ENCODE measurements at regions not wholly inside any gene's neighbourhood (a gene's known extent, or its start where the extent isn't known, plus 50 kb on each side); places are given as distances from the start of the nearest gene placed in this dataset.

DNA sequence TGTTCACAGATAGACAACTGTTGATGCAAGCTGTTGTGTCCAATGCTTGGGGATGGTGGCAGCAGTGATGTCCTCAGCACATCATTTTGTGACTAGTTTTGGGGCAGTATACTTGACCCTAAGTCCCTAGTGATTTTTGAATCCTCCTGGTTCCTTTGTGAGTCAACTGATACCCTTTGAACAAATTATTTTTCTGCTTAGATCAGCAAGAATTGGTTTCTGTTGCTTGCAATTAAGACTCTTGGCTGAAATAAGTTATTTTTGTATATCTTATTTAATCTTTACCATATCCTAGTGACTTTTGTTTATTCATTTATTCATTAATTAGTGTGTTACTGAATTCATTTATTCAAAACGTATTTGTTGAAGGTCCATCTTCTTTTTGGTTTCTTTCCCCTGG, 392.0 kb upstream of the SGCD start:
- TF ChIP-seq, protein P1, sequence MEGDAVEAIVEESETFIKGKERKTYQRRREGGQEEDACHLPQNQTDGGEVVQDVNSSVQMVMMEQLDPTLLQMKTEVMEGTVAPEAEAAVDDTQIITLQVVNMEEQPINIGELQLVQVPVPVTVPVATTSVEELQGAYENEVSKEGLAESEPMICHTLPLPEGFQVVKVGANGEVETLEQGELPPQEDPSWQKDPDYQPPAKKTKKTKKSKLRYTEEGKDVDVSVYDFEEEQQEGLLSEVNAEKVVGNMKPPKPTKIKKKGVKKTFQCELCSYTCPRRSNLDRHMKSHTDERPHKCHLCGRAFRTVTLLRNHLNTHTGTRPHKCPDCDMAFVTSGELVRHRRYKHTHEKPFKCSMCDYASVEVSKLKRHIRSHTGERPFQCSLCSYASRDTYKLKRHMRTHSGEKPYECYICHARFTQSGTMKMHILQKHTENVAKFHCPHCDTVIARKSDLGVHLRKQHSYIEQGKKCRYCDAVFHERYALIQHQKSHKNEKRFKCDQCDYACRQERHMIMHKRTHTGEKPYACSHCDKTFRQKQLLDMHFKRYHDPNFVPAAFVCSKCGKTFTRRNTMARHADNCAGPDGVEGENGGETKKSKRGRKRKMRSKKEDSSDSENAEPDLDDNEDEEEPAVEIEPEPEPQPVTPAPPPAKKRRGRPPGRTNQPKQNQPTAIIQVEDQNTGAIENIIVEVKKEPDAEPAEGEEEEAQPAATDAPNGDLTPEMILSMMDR (IDR thresholded peaks at IDR 0.05), result no peak
- TF ChIP-seq POLR2A (IDR thresholded peaks at IDR 0.05), result no peak
